H1 (cell line): ENCODE measurements at regions not wholly inside any gene's neighbourhood (a gene's known extent, or its start where the extent isn't known, plus 50 kb on each side); places are given as distances from the start of the nearest gene placed in this dataset.

Source experiments
- CTCF ChIA-PET: fragments of 300-600 bp; sonication (Branson Sonifier 250); formaldehyde crosslinking; loops from one replicate; lab custom pipeline; 2021; ENCODE audit not compliant: partially characterized antibody; lab: Charles Lee
- POLR2A ChIA-PET: fragments of 300-600 bp; sonication (Branson Sonifier 250); formaldehyde crosslinking; loops from one replicate; lab custom pipeline; 2021; ENCODE audit warnings: inconsistent platforms; ENCODE audit not compliant: partially characterized antibody; lab: Charles Lee
- DNase-seq, 2 experiments: peaks; one replicate each; pipeline versions ENCODE4 v3.0.0 to v3.0.0-alpha.2; 2010 to 2022; ENCODE audit warnings: low spot score in 2 of 2, low read depth in 1 of 2, mixed read lengths in 1 of 2
- FAIRE-seq: peaks from 2 replicates; lab custom pipeline; 2011; peaks lifted over from hg19 to GRCh38; lab: Jason Lieb, UNC
- H2AFZ ChIP-seq: 2 replicates; pipeline ENCODE4 v1.8.1; 2012; ENCODE audit warnings: low read length, inconsistent platforms
- H2AK5ac ChIP-seq: 2 replicates; pipeline ENCODE4 v1.6.1; 2013; ENCODE audit warnings: low read depth, low read length
- H2BK120ac ChIP-seq: replicated peaks from 2 replicates; pipeline ENCODE3; 2013; ENCODE audit warnings: low read depth, low read length, inconsistent platforms
- H2BK12ac ChIP-seq: 2 replicates; pipeline ENCODE4 v1.6.1; 2013; ENCODE audit warnings: low read depth, low read length
- H2BK15ac ChIP-seq: 2 replicates; pipeline ENCODE4 v1.6.1; 2013; ENCODE audit warnings: low read length
- H2BK20ac ChIP-seq: 2 replicates; pipeline ENCODE4 v1.6.1; 2013; ENCODE audit warnings: low read length
- H2BK5ac ChIP-seq: 2 replicates; pipeline ENCODE4 v1.6.1; 2013; ENCODE audit warnings: low read depth, low read length
- H3K14ac ChIP-seq: 2 replicates; pipeline ENCODE4 v1.6.1; 2013; ENCODE audit warnings: inconsistent platforms; ENCODE audit not compliant: insufficient read length
- H3K18ac ChIP-seq: 2 replicates; pipeline ENCODE4 v1.6.1; 2013; ENCODE audit warnings: low read length; ENCODE audit errors: extremely low read depth
- H3K23ac ChIP-seq: 2 replicates; pipeline ENCODE4 v1.6.1; 2013; ENCODE audit warnings: inconsistent platforms; ENCODE audit not compliant: insufficient read length
- H3K23me2 ChIP-seq: 2 replicates; pipeline ENCODE4 v1.6.1; 2013; ENCODE audit warnings: low read depth, low read length
- H3K27ac ChIP-seq: 2 replicates; pipeline ENCODE4 v1.6.1; 2011; ENCODE audit warnings: low read depth, low read length, inconsistent platforms
- H3K27me3 ChIP-seq, 4 experiments: replicated peaks in 1 of 4; 1 replicate in 1 of 4; 2 replicates in 3 of 4; pipeline versions ENCODE4 v1.6.1 to v1.8.1; 2011 to 2013; ENCODE audit warnings: low read length in 3 of 4, mild to moderate bottlenecking in 3 of 4, inconsistent platforms in 2 of 4, mixed read lengths in 2 of 4, moderate library complexity in 1 of 4; ENCODE audit not compliant: control insufficient read depth in 3 of 4, insufficient read depth in 3 of 4; ENCODE audit errors: extremely low read depth in 1 of 4
- H3K36me3 ChIP-seq, 4 experiments: 2 replicates each; pipeline versions ENCODE4 v1.6.1 to v1.8.1; 2011 to 2013; ENCODE audit warnings: mild to moderate bottlenecking in 4 of 4, low read length in 3 of 4, moderate library complexity in 2 of 4, control low read depth in 1 of 4, inconsistent platforms in 1 of 4; ENCODE audit not compliant: insufficient read depth in 4 of 4, control insufficient read depth in 2 of 4
- H3K4ac ChIP-seq: replicated peaks from 2 replicates; pipeline ENCODE3; 2013; ENCODE audit warnings: low read length, low read depth, mixed read lengths, inconsistent platforms; ENCODE audit not compliant: insufficient read length
- H3K4me1 ChIP-seq, 4 experiments: replicated peaks in 1 of 4; 1 replicate in 1 of 4; 2 replicates in 3 of 4; pipeline versions ENCODE4 v1.6.1 to v1.8.1; 2011 to 2013; ENCODE audit warnings: low read length in 3 of 4, inconsistent platforms in 2 of 4, mixed read lengths in 1 of 4; ENCODE audit not compliant: insufficient read depth in 4 of 4, control insufficient read depth in 3 of 4
- H3K4me2 ChIP-seq, 2 experiments: 2 replicates each; pipeline versions ENCODE4 v1.6.1 to v1.8.1; 2011 to 2013; ENCODE audit warnings: low read depth in 2 of 2, low read length in 2 of 2, control low read depth in 1 of 2, inconsistent platforms in 1 of 2, mild to moderate bottlenecking in 1 of 2; ENCODE audit not compliant: insufficient read depth in 1 of 2
- H3K4me3 ChIP-seq, 4 experiments: fragments of 200-600, 300-600 bp in 1 of 4; sonication (generic), shearing (Covaris generic), sonication (Bioruptor Twin) in 1 of 4; 2 replicates each; pipeline versions ENCODE4 v1.5.1 to v1.8.1; 2011 to 2016; ENCODE audit warnings: low read length in 4 of 4, low read depth in 3 of 4, control low read depth in 2 of 4, inconsistent platforms in 2 of 4, mild to moderate bottlenecking in 2 of 4, mixed read lengths in 1 of 4, moderate library complexity in 1 of 4; ENCODE audit not compliant: insufficient read depth in 2 of 4; ENCODE audit errors: extremely low read depth in 1 of 4
- H3K56ac ChIP-seq: replicated peaks from 2 replicates; pipeline ENCODE3; 2013; ENCODE audit warnings: low read depth, mild to moderate bottlenecking, mixed read lengths, low read length, inconsistent platforms; ENCODE audit not compliant: insufficient read length
- H3K79me1 ChIP-seq: 2 replicates; pipeline ENCODE4 v1.6.1; 2013; ENCODE audit warnings: low read depth, low read length, control low read depth
- H3K79me2 ChIP-seq, 2 experiments: 2 replicates each; pipeline versions ENCODE4 v1.6.1 to v1.8.1; 2012 to 2013; ENCODE audit warnings: low read length in 2 of 2, mild to moderate bottlenecking in 2 of 2, inconsistent platforms in 1 of 2; ENCODE audit not compliant: insufficient read depth in 2 of 2, control insufficient read depth in 1 of 2
- H3K9ac ChIP-seq, 4 experiments: replicated peaks in 1 of 4; 1 replicate in 1 of 4; 2 replicates in 3 of 4; pipeline versions ENCODE4 v1.6.1 to v1.8.1; 2011 to 2013; ENCODE audit warnings: low read depth in 3 of 4, low read length in 3 of 4, control low read depth in 2 of 4, mild to moderate bottlenecking in 2 of 4, moderate library complexity in 2 of 4, inconsistent platforms in 1 of 4; ENCODE audit errors: extremely low read depth in 1 of 4
- H3K9me3 ChIP-seq, 2 experiments: 2 replicates each; pipeline versions ENCODE4 v1.6.1 to v1.8.1; 2012 to 2013; ENCODE audit warnings: mild to moderate bottlenecking in 2 of 2, moderate library complexity in 2 of 2, control low read depth in 1 of 2, inconsistent platforms in 1 of 2, low read depth in 1 of 2, low read length in 1 of 2, mixed read lengths in 1 of 2; ENCODE audit not compliant: insufficient read depth in 2 of 2
- H4K20me1 ChIP-seq, 2 experiments: replicated peaks in 1 of 2; 2 replicates each; pipeline versions ENCODE3 to v1.8.1; 2011 to 2013; ENCODE audit warnings: inconsistent platforms in 2 of 2, low read length in 2 of 2, mild to moderate bottlenecking in 1 of 2; ENCODE audit not compliant: insufficient read depth in 2 of 2, control insufficient read depth in 1 of 2
- H4K5ac ChIP-seq: 2 replicates; pipeline ENCODE4 v1.6.1; 2013; ENCODE audit warnings: low read length, low read depth, mixed read lengths, inconsistent platforms; ENCODE audit not compliant: insufficient read length
- H4K8ac ChIP-seq: 2 replicates; pipeline ENCODE4 v1.8.0; 2013; ENCODE audit warnings: mild to moderate bottlenecking, moderate library complexity, low read length, inconsistent platforms; ENCODE audit not compliant: insufficient read depth; ENCODE audit errors: extremely low read depth
- H4K91ac ChIP-seq: replicated peaks from 2 replicates; pipeline ENCODE3; 2013; ENCODE audit warnings: low read length, mixed read lengths, inconsistent platforms; ENCODE audit not compliant: insufficient read length
- GABPA ChIP-seq: IDR thresholded peaks from 2 replicates; pipeline ENCODE4 v1.6.1; 2011; ENCODE audit warnings: mild to moderate bottlenecking, low read length, moderate library complexity, borderline replicate concordance; ENCODE audit not compliant: insufficient read depth
- GTF2F1 ChIP-seq: IDR thresholded peaks from 2 replicates; pipeline ENCODE4 v1.6.1; 2012; ENCODE audit warnings: low read depth, low read length, improper control_type of control experiment, borderline replicate concordance
- MAX ChIP-seq: IDR thresholded peaks from 2 replicates; pipeline ENCODE4 v1.6.1; 2012; ENCODE audit warnings: inconsistent platforms
- SIX5 ChIP-seq: IDR thresholded peaks from 2 replicates; pipeline ENCODE4 v1.6.1; 2011; ENCODE audit warnings: mild to moderate bottlenecking, low read depth, low read length
- WGBS, 2 experiments: shearing (Covaris generic) in 1 of 2; methylation state at CpG; one replicate each; pipeline versions ENCODE4 v1.1.6 to v1.1.7; 2013 to 2015; ENCODE audit warnings: low lambda C conversion rate in 2 of 2, mixed read lengths in 2 of 2, inconsistent platforms in 1 of 2, low coverage in 1 of 2, missing lambda C conversion rate in 1 of 2; ENCODE audit not compliant: insufficient replicate concordance in 2 of 2, insufficient coverage in 1 of 2, insufficient read length in 1 of 2; ENCODE audit errors: extremely low coverage in 1 of 2, missing lambda C conversion rate in 1 of 2; 5-methylcytosine and 5-hydroxymethylcytosine counted together

GRCh38 chr7:110407706-110408105 is 683.2 kb upstream of the LRRN3 start:
- H3K18ac ChIP-seq = no peak overlapping the region
- H2BK120ac ChIP-seq = no peak overlapping the region
- no peak overlapping the region for H2BK20ac ChIP-seq
- ChIA-PET CTCF (no interaction called here), POLR2A (no interaction called here)
- no peak overlapping the region for H3K4me3 ChIP-seq
- H2AFZ ChIP-seq = no peak overlapping the region
- no peak for DNase-seq
- no peak overlapping the region for H3K4me2 ChIP-seq
- peaks cover 0 to 1% (median 0%) of the 10 kb centered on the region in 4 experiments; a peak in 1 of 7 replicates for H3K27me3 ChIP-seq
- H3K4ac ChIP-seq = no peak overlapping the region
- H4K91ac ChIP-seq = no peak overlapping the region
- no peaks in the 10 kb centered on the region for H3K79me2 ChIP-seq
- no peaks in the 10 kb centered on the region for H3K23me2 ChIP-seq
- H3K79me1 ChIP-seq = no peaks in the 10 kb centered on the region
- H3K4me1 ChIP-seq = no peaks in the 10 kb centered on the region
- no peak overlapping the region for H3K14ac ChIP-seq
- no peak overlapping the region for H3K27ac ChIP-seq
- H3K9me3 ChIP-seq = no peaks in the 10 kb centered on the region
- no peak overlapping the region for H2BK12ac ChIP-seq
- H3K56ac ChIP-seq = no peak overlapping the region
- H3K36me3 ChIP-seq = no peaks in the 10 kb centered on the region
- 43% methylated on average over 1 of the region's 1 CpG; no CpG with 5 or more reads in 1 of the 2 experiments for WGBS, 2 experiments
- no peaks in the 10 kb centered on the region for H4K20me1 ChIP-seq
- H3K23ac ChIP-seq = no peak overlapping the region
- no peak overlapping the region for H3K9ac ChIP-seq
- no peak overlapping the region for H2BK5ac ChIP-seq
- H4K5ac ChIP-seq = no peak overlapping the region
- FAIRE-seq = no peak
- H2AK5ac ChIP-seq = no peak overlapping the region
- H2BK15ac ChIP-seq = no peak overlapping the region
- no peak overlapping the region for H4K8ac ChIP-seq
- no peak for TF ChIP-seq GTF2F1
- TF ChIP-seq SIX5 = no peak
- TF ChIP-seq MAX = no peak
- no peak for TF ChIP-seq GABPA
